PFSK-1 (cell line): ENCODE measurements at regions not wholly inside any gene's neighbourhood (a gene's known extent, or its start where the extent isn't known, plus 50 kb on each side); places are given as distances from the start of the nearest gene placed in this dataset.

Experiments
- POLR2AphosphoS5 ChIP-seq: IDR thresholded peaks from 2 replicates; pipeline ENCODE4 v1.6.1; 2012; ENCODE audit warnings: low read depth, mild to moderate bottlenecking, control low read depth, low read length, moderate library complexity
- TAF1 ChIP-seq: IDR thresholded peaks from 2 replicates; pipeline ENCODE4 v1.6.1; 2012; ENCODE audit warnings: low read length, control low read depth, borderline replicate concordance; ENCODE audit not compliant: insufficient read depth

- TF ChIP-seq TAF1 (no peak), POLR2AphosphoS5 (no peak)
Observed at GRCh38 chr1:4509206-4509605, 145.2 kb upstream of the AJAP1 start.
